Left hindlimb (tissue), 1 donor: ENCODE measurements at regions not wholly inside any gene's neighbourhood (a gene's known extent, or its start where the extent isn't known, plus 50 kb on each side); places are given as distances from the start of the nearest gene placed in this dataset.

Source experiments
- DNase-seq: peaks from one replicate; pipeline ENCODE4 v3.0.0-alpha.2; 2018

DNA sequence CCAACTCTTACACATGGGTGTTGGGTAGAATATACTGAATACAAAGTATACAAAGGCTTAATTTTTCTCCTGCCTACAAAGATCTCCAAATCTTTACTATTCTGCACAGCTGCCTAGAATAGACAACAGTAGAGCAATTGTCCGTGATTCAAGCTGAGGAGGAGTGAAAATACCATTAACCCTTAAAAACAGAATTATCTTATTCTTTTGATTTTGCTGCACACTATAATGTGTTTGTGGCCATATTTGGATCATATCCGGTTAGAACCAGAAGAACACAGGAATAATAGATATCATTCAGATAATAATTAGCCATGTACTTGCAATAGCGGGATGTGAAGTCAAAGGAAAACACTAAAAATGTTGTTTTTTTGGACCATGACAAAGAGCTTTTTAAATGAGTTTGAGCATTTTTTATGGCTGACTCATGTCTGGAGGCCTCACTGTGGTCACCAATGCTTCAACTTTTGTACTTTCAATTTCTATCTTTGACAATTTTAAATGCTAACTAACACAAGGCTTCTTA lies 197.6 kb upstream of the FOXD3 start:
- DNase-seq: no peak

DNA sequence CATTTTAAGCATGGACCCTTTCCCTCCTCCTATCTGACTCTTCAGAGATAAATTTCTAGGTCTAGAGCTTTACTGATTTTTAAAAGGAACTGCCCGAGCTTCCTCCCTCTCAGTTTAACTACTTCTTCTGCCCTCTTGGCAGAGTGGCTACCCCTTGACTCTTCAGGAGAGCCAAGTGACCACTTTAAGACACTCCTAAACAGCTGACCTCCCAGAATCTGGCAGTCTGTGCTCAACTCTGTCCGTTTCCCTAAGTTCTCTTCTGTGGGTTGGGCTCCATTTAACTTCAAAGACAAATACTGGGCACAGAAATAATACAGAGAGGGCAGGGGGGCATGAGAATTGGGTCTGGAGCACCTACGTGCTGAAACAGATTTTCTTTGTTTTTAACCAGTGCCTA lies 196.3 kb upstream of the FOXD3 start:
- no peak for DNase-seq

DNA sequence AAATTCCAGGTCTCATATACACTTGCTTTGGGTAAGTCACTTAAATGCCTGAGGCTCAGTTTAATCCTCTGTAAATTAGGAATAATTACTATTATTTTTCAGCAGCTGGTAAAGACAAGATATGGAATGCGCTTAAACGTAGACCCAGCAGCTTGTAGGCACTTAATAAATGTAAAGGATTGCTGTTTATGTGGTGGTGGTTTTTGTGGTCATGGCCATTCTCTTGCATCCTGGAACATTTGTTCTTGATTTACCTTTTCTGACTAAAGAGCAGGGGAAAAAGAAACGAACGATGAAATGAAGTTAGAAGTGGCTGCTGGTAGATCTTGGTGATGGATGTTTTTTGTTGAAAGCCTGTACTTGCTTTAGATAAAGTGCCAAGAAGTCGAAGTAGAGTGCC lies 195.0 kb upstream of the FOXD3 start:
- DNase-seq: no peak

DNA sequence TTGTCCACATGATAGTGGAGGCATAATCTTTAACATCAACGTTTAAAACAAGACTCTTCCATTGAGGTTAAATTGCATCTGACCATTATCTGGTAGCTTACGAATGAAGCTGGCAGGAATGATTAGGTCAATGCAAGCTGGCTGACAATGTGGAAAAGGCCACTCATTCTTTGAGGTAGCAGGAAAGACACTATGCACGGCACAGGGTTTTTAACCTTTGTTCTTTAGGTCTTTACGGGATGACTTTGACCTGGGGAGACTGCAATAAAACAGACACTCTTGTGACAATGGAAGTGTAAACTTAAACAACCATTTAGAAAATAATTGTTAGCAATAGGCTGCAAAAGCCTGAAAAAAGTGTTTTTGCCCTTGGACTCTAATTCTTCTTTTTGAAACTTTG lies 193.8 kb upstream of the FOXD3 start:
- DNase-seq: no peak

DNA sequence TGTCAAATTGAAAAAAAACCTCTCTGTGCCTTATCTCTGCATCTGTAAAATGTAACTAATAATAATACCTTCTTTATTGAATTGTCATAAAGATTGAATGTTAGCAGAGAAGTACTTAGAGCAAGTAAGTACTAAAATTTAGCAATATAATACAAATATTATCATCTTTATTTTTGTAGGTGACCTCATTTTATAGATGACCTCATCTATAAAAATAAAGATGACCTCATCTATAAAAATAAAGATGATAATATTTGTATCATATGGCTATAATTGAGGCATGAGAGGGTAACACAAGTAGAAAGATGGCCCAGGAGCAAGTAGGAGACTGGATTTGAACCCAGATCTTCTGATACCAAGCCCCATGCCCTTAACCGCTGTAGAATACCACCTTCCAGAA lies 193.2 kb upstream of the FOXD3 start:
- DNase-seq: no peak

DNA sequence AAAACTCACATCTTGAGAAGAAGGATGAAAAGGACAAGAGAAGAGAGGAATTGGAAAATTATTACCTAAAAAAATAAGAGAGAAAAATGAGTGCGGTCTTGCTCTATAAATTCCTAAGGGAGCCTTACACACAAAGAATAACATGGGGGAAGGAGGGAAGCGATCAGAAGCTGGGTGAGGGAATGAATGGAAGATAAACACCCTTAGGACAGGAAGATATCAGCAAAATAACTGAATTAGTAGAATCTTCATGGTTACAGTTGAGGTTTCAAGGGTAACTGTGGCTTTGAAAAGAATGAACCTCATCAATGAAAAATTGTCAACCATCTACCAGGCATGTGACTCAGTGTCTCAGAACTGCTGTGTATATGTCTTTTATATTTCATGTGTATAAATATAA lies 192.5 kb upstream of the FOXD3 start:
- no peak for DNase-seq

DNA sequence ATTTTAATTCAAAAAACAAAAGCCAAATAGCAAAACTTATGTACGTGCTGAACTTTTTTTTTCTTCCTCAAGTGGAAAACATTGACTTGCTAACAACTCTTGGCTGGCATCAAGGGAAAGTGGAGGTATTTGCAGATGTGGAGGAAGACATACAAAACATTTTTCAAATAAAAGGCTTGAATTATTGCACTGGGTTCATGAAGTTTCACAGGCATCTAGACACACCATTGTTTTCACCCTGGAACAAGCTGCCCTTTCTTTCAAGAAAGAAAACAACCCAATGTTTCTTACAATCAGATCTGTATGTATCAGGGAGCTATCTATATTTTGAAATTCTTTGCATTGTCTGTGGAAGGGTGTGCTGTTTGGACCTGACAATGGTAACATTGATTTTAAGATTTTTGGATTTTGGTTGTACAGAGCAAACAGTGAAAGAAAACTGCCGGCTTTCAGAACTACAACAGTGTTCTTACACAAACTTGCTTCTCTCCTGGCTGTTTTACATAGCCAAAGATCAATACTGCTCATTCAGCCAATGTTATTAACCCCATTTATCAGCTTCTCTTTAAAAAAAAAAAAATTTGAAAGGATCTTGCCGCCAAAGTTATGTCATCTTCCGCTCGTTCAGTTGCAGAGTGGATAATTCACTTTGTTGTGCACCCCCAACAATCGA lies 187.7 kb upstream of the FOXD3 start:
- DNase-seq: no peak

DNA sequence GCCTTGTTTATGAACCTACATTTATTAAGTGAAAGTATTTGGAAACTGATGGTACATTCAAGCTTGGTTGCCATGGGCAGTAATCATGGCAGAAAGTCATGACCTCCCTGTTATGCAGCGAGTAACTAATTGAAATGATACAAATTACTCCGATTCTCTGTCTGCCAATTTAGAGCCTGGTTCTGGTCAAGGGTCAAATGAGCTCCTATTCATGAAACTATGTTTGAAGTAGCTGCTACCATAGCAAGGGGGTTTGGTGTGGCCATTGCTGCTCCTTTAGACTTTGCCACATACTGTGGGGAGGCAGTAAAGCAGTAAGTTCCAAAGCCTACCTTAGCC lies 187.2 kb upstream of the FOXD3 start:
- no peak for DNase-seq

DNA sequence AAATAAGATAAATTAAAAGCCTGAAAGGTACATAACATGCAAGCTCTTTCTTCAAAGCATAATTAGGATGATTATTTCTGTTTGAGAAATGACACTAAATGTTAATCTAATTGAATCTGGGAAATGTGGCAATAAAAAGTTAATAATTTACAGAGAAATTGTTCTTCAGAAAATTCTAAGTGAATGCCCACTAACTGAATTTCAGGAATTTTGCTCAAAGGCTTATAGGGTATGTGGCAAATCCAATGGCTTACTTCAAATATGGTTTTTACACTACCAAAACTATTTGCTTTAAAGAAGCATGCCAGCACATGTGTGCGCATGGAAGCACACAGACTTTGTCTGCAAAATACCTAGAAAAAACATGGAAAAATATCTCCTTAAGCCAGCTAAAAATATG lies 186.6 kb upstream of the FOXD3 start:
- no peak for DNase-seq

DNA sequence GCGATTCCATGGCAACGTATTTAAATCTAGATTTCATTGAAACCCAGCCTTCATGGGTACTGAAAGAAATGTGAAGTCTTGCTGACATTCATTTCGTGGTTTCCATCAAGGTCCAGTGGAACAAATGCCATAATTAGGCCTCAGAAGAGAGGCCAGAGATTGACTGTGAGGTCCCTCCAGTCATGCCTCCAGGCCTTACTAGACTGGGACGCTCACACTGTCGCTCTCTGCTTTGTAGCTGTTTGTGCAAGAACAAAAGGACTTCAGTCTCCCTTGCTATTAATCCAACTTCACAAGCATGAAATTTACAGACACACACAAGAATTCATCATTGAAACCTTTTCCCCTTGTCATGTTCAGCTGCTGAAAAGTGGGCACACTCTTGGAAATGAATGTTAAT lies 180.4 kb upstream of the FOXD3 start:
- DNase-seq: no peak

DNA sequence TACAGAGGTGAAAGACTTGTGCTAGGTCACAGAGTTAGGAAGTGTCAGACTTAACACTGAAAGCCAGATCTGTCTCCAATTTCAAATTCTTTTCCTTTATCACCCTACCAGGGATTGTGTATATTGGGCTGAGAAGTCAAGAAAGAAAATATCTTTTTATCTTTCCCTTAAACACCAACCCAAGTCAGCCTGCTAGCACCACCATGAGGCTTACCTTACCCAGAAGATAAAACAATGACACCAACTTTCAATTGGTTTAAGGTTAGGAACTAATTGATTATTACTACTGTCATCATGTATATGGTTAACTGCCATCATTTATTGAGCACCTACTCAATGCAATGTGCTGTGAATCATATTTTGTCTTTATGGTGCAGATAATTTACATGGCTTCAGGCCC lies 178.9 kb upstream of the FOXD3 start:
- DNase-seq: no peak

DNA sequence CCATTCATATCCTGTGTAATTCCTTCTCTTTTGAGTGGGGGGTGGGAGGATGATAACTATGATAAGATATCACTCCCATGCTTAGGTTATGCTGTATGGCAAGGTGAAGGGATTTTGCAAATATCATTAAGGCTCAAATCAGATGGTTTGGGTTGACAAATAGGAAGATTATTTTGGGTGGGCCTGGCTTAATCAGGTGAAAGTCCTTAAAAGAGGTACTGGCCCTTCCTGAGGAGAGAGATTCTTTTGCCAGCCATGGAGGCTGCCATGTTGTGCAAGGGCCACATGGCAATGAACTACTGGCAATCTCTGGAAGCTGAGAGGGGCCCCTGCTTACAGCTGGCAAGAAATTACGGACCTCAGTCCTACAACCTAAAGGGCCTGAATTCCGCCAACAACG lies 174.6 kb upstream of the FOXD3 start:
- no peak for DNase-seq

DNA sequence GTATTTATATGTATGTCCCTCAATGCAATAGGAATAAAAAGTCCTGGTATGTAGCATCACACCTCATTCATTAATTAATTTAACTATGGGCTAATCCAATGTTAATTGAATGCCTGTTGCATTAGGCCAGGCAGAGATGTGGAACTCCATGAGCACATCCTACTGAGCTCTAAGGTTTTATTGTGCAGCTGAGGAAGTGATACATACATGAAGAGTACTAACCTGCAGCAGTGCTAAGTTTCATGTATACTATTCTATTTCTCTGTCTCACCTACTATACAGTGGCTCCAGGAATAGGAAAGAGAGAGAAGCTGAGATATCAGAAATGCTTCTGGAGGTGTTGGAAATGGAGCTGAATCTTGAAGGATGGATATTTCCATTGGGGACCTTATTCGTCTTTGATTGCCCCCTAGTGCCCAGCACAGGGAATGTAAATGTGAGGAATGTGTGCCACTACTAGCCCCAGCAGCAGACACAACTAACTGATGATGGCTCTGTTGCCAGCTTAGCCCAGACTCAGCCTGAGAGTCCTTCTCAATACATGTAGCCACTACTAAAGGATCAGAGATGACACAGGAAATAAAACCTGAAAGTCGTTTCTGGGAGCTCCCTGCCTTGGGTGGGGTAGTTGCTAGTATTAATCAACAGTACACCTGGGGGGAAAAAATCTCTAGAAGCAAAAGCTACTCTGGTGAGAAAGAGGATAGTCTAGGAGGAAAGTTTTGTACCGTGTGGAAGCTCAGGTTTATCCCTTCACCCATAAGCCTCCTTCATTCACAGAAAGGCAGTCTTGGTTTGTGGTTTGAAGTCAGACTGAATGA lies 173.3 kb upstream of the FOXD3 start:
- no peak for DNase-seq

DNA sequence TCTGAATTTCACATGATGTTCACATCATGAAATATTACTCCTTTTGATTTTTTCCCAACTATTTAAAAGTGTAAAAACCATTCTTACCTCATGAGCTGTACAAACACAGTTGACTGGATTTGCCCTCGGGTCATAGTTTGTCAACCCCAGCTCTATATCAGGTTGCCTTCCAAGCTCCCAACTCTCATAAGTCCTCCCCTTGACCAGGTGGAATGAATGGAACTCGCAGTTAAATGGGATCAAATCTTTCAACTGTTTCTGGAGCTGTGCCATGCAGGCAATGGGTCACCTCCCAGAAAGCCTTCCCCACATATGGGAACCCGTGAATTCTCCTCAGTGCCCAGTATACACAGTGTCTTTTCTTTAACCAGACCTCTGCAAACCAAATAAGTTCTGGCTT lies 169.8 kb upstream of the FOXD3 start:
- no peak for DNase-seq

DNA sequence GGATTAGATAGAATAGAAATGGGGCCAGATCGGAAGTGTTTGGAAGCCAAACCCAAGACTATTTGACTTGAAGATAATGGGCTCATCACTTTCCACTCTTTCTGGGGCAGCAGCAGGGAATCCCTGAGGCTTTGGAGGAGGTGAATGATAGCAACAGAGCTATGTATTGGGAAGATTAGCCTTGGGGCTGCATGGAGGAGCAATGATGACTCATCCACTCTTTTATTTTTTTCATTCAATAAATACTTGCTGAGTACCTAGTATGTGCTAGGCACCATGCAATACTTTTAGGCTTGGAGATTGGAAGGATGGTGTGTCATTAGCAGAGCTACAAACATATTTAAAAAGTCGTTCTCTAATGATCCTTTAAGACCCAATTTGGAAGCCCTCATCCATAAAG lies 166.9 kb upstream of the FOXD3 start:
- DNase-seq: no peak

DNA sequence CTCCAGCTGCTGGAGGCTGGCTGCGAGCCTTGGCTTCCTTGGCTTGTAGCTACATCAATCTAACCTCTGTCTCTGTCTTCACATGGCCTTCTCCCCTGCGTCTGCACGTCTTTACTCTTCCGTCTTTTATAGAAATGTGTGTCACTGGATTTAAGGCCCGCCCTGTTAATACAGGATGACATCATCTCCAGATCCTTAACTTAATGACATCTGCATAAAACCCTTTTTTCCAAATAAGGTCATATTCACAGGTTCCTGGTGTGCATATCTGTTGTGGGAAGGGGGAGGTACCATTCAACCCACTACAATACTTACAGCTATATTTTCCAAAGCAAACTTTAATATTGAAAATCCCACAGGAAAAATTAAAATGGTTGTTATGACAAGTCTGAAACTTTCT lies 165.3 kb upstream of the FOXD3 start:
- DNase-seq: no peak

DNA sequence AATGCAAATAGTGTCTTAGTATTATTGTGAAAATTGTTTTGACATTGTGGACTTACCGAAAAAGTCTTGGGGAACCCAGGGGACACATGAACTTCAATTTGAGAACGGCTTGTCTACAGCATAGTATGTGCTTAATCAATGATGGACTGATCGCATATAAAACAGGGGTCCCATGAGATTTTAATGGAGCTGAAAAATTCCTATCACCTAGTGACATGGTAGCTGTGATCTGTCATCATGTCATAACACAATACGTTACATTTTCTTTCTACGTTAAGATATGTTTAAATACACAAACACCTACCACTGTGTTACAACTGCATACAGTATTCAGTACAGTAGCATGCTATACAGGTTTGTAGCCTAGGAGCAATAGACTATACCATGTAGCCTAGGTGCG lies 153.3 kb upstream of the FOXD3 start:
- DNase-seq: no peak

DNA sequence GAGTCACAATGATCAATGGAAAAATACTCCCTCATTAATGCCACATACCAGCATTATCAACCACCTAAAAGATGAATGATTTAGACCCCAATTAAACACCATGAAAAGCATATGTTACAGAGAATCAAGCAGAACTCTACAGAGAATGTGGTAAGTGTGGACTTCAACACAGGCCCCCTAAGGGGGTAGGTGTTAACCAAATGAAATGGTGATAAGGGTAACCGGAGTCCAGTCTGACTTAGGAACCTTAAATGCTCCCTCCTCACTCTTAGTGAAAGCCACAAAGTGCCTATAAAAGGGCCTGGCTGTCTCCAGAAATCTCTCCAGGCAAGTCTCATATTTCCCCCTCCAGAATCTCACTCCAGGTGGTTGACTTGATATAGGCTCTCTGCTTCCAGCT lies 149.2 kb upstream of the FOXD3 start:
- no peak for DNase-seq

DNA sequence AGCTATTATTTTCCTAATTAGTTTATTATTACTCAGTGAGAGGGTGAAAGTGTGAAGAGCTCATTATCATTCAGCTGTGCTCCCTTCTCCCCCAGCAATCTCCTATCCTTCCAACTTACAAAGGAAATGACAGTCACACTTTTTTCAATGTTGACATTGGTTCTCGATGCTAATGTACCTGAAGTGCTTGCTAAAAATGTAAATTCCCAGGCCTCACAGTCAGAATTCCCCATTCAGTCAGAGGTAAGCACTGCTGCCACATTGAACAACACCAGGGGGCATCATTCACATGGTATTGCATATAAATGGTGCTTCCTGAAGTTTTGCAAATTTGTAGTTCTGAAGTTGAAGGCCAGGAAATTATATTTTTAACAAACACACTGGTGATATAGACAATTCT lies 132.7 kb upstream of the FOXD3 start:
- DNase-seq: no peak

DNA sequence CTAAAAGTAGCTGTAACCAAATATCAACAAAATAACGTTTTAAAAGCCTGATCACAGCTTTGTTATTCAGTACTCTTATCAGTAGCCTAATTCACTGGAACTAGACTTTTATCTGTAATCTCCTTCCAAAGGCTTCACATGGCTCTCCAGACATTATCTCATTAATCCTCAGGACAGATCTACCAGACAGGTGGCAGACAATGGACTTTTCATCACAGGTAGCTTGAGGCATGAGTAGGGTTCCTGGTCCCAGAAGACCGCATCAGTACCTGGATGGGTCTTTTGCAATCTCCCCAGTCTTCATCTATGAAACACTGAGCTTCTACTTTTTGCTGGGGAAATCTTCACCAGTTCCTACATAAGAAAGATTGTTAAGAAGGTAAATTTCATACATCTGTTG lies 132.2 kb upstream of the FOXD3 start:
- no peak for DNase-seq

DNA sequence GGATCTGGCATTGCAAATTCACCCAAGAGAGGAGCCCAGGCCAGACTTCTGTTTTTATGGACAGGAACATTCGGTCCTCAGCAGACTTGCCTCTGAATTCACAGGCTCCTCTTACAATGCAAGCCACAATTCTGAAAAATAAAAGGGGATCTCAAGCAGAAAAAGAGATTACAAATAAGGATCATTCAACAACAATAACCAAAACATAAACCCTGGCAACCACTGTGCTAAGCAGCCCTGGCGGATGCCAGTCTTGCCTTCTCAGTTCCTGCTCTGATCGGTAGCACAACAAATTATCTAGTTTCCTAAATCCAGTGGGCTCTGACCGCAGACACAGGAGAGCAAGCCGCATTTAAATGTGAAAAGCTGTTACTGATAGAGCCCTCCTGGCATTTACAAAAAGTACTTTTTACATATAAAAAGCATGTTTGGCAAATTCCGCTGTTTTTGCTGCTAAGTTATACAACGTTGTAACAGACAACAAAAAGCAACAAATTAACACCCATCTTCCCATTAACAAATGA lies 123.4 kb upstream of the FOXD3 start:
- no peak for DNase-seq

DNA sequence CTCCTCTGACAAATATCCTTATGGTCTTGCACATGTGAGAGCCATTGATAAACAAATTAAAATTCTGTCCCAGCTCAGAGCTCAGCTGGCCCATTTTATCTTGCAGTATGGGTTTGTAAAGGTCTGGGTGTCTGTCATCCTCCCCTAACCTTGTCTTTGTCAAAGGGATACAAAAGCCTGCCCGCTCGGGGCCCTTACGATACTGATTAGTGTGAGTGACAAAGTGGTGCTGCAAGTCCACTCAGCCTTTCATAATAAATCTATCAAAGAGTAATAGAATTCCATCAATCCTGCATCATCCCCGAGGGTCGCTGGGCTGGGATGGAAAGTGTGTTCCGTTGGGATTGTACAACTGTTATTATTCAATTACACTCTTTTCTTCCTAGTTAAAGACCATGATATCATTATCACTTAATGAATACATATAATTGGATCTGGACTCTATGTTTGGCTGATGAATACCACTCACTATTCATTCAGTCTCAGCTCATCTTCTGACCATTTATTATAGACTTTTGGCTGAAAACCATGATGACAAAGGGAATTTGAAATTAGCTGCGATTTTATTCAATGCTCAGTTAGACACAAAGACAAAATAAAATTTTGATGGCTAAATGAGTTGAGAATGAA lies 122.5 kb upstream of the FOXD3 start:
- no peak for DNase-seq

DNA sequence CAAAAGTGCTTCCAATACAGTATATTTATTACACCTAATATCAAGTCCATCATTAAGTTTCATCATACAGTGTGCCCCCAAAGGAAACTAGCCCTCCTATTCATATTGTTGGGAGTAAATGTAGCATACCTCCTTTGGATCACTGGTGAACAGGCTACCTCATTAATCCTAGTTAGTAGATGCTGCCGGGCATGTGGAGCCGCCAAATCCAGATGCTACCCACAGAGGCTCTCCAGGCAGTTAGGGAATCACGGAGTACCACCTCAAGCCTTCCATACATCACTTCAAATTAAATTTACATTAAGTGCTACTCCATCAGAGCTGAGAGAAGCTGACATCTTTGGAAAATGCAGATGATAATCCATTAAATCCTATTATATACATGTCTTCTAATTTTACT lies 121.7 kb upstream of the FOXD3 start:
- no peak for DNase-seq

DNA sequence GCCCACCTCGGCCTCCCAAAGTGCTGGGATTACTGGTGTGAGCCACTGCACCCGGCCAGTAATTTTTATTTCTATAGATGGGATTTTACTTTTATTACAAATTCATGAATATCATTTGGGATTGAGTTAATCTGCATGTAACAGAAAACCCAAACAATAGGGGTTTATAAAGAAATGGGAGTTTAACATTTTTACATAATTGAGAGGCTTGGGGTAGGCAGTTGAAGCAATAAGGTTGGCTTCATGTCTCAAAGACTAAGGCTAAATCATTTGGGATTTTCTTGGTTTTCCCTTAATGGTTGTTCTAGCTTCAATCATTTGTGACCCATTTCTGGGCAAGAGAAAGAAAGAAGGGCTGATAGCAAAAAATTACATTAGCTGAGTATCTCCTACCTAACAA lies 118.7 kb upstream of the FOXD3 start:
- DNase-seq: no peak
